Smooth muscle cell (in vitro differentiated cells): ENCODE measurements at regions not wholly inside any gene's neighbourhood (a gene's known extent, or its start where the extent isn't known, plus 50 kb on each side); places are given as distances from the start of the nearest gene placed in this dataset.
"Not testable (repeated sequence)": the region's sequence is repeated elsewhere in the genome, so short reads cannot be mapped to it uniquely, and the experiment has no call there.

Experiments used
- DNase-seq: peaks from one replicate; lab custom pipeline; 2025; ENCODE audit not compliant: unreplicated experiment; lab: John Stamatoyannopoulos, UW
- H2AFZ ChIP-seq: fragments of 200-600 bp; sonication (generic); 2 replicates; pipeline ENCODE4 v1.6.0; 2016; ENCODE audit warnings: antibody characterized with exemption, low read depth, mild to moderate bottlenecking
- H3F3A ChIP-seq: fragments of 200-600 bp; sonication (generic); 2 replicates; pipeline ENCODE4 v1.6.0; 2017; ENCODE audit warnings: antibody characterized with exemption, low read depth
- H3K27ac ChIP-seq: fragments of 200-600 bp; sonication (generic); 2 replicates; pipeline ENCODE4 v1.5.1; 2016; ENCODE audit warnings: low read depth, mild to moderate bottlenecking
- H3K27me3 ChIP-seq: fragments of 200-600 bp; sonication (generic); 2 replicates; pipeline ENCODE4 v1.6.1; 2016; ENCODE audit warnings: low read depth, mild to moderate bottlenecking
- H3K36me3 ChIP-seq: fragments of 200-600 bp; sonication (generic); 2 replicates; pipeline ENCODE4 v1.5.1; 2016; ENCODE audit warnings: low read depth
- H3K4me1 ChIP-seq: fragments of 200-600 bp; sonication (generic); 2 replicates; pipeline ENCODE4 v1.5.1; 2016; ENCODE audit warnings: low read depth
- H3K4me2 ChIP-seq: fragments of 200-600 bp; sonication (generic); 2 replicates; pipeline ENCODE4 v1.6.0; 2016; ENCODE audit warnings: mild to moderate bottlenecking
- H3K4me3 ChIP-seq: fragments of 200-600 bp; sonication (generic); 2 replicates; pipeline ENCODE4 v1.5.1; 2016; ENCODE audit warnings: mild to moderate bottlenecking
- H3K79me2 ChIP-seq: fragments of 200-600 bp; sonication (generic); 2 replicates; pipeline ENCODE4 v1.6.0; 2016; ENCODE audit warnings: low read depth, mild to moderate bottlenecking
- H3K9ac ChIP-seq: fragments of 200-600 bp; sonication (generic); 2 replicates; pipeline ENCODE4 v1.6.0; 2016; ENCODE audit warnings: low read depth
- H3K9me3 ChIP-seq: fragments of 200-600 bp; sonication (generic); replicated peaks from 2 replicates; pipeline ENCODE4 v1.5.1; 2016; ENCODE audit warnings: low read depth
- H4K20me1 ChIP-seq: fragments of 200-600 bp; sonication (generic); 2 replicates; pipeline ENCODE4 v1.6.0; 2016; ENCODE audit warnings: low read depth
- WGBS: methylation state at CpG from one replicate; pipeline ENCODE4 v1.1.7; 2016; ENCODE audit warnings: low lambda C conversion rate; 5-methylcytosine and 5-hydroxymethylcytosine counted together
- TF ChIP-seq, protein P1 (sequence below): fragments of 200-600 bp; sonication (generic); IDR thresholded peaks from 2 replicates; pipeline ENCODE4 v1.5.1; 2017; ENCODE audit warnings: borderline replicate concordance, mild to moderate bottlenecking, antibody characterized with exemption; ENCODE audit not compliant: insufficient read depth, poor library complexity, severe bottlenecking

- TF ChIP-seq, protein P1, sequence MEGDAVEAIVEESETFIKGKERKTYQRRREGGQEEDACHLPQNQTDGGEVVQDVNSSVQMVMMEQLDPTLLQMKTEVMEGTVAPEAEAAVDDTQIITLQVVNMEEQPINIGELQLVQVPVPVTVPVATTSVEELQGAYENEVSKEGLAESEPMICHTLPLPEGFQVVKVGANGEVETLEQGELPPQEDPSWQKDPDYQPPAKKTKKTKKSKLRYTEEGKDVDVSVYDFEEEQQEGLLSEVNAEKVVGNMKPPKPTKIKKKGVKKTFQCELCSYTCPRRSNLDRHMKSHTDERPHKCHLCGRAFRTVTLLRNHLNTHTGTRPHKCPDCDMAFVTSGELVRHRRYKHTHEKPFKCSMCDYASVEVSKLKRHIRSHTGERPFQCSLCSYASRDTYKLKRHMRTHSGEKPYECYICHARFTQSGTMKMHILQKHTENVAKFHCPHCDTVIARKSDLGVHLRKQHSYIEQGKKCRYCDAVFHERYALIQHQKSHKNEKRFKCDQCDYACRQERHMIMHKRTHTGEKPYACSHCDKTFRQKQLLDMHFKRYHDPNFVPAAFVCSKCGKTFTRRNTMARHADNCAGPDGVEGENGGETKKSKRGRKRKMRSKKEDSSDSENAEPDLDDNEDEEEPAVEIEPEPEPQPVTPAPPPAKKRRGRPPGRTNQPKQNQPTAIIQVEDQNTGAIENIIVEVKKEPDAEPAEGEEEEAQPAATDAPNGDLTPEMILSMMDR: no peak
- no peak overlapping the region for H3K4me2 ChIP-seq
- H3K27me3 ChIP-seq: no peaks in the 10 kb centered on the region
- WGBS: 98% methylated on average over 16 of the region's 16 CpGs
- H3K9ac ChIP-seq: no peak overlapping the region
- H4K20me1 ChIP-seq: no peaks in the 10 kb centered on the region
- H2AFZ ChIP-seq: no peak overlapping the region
- no peaks in the 10 kb centered on the region for H3K36me3 ChIP-seq
- H3K27ac ChIP-seq: no peak overlapping the region
- no peaks in the 10 kb centered on the region for H3F3A ChIP-seq
- H3K4me3 ChIP-seq: no peak overlapping the region
- H3K9me3 ChIP-seq: no peaks in the 10 kb centered on the region
- H3K79me2 ChIP-seq: no peaks in the 10 kb centered on the region
- peaks cover 10% of the 10 kb centered on the region for H3K4me1 ChIP-seq
- no peak for DNase-seq
These were observed 101.2 kb upstream of the EIF5 start for GRCh38 chr14:103232831-103233319.

GRCh38 chr14:103233328-103233727 is 100.7 kb upstream of the EIF5 start:
- DNase-seq: no peak
- H3K9me3 ChIP-seq: no peaks in the 10 kb centered on the region
- no peak overlapping the region for H3K4me2 ChIP-seq
- H4K20me1 ChIP-seq: no peaks in the 10 kb centered on the region
- no peaks in the 10 kb centered on the region for H3K27me3 ChIP-seq
- H3K79me2 ChIP-seq: no peaks in the 10 kb centered on the region
- no peak overlapping the region for H3K27ac ChIP-seq
- no peak overlapping the region for H2AFZ ChIP-seq
- H3K9ac ChIP-seq: no peak overlapping the region
- H3K4me3 ChIP-seq: no peak overlapping the region
- no peaks in the 10 kb centered on the region for H3K36me3 ChIP-seq
- TF ChIP-seq, protein P1: no peak
- WGBS: 95% methylated on average over 3 of the region's 3 CpGs
- H3K4me1 ChIP-seq: peaks cover 10% of the 10 kb centered on the region
- no peaks in the 10 kb centered on the region for H3F3A ChIP-seq

DNA sequence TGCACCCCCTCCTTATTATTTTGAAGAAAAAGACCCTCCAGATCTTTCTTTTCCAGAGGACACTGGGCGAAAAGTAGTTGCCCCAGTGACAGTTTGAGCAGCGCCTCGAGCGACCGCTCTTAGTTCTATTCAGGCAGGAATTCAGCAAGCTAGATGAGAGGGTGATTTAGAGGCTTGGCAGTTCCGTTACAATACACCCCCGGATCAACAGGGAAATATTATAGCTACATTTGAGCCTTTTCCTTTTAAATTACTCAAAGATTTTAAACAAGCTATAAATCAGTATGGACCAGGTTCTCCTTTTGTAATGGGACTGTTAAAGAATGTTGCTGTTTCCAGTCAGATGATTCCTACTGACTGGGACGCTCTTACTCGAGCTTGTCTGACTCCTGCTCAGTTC is 99.2 kb upstream of the EIF5 start:
- not testable (repeated sequence) for DNase-seq, H3K79me2 ChIP-seq, H4K20me1 ChIP-seq, H3K9ac ChIP-seq, H3F3A ChIP-seq, H3K36me3 ChIP-seq, H3K27me3 ChIP-seq, H3K9me3 ChIP-seq, H3K4me3 ChIP-seq
- Histone ChIP-seq H3K4me2 (peak overlapping the region; percentile 31), H3K4me1 (peaks cover 10% of the 10 kb centered on the region), H3K27ac (peak overlapping the region; percentile 49), H2AFZ (peak overlapping the region; percentile 74)
- WGBS: 54% methylated on average over 9 of the region's 9 CpGs

DNA sequence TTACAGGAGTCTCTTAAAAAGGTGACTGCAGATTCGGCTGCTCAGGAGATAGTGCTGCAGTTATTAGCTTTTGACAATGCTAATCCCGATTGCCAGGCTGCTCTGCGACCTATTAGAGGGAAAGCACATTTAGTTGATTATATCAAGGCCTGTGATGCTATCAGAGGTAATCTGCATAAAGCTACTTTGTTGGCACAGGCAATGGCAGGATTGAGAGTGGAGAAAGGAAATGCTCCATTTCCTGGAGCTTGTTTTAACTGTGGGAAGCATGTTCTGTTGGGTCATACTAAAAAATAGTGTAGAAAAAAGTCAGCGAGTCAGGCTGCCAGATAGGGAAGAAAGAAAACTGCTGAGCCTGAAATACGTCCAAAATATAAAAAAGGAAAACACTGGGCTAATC is 98.5 kb upstream of the EIF5 start:
- Histone ChIP-seq H2AFZ (peak overlapping the region; percentile 74), H3K4me1 (peaks cover 10% of the 10 kb centered on the region), H3K4me2 (peak overlapping the region; percentile 61), H3K27ac (peak overlapping the region; percentile 49)
- H4K20me1 ChIP-seq, H3F3A ChIP-seq, H3K9ac ChIP-seq, H3K36me3 ChIP-seq, H3K27me3 ChIP-seq, DNase-seq, H3K9me3 ChIP-seq, H3K79me2 ChIP-seq, H3K4me3 ChIP-seq: not testable (repeated sequence)
- WGBS: 24% methylated on average over 5 of the region's 5 CpGs

DNA sequence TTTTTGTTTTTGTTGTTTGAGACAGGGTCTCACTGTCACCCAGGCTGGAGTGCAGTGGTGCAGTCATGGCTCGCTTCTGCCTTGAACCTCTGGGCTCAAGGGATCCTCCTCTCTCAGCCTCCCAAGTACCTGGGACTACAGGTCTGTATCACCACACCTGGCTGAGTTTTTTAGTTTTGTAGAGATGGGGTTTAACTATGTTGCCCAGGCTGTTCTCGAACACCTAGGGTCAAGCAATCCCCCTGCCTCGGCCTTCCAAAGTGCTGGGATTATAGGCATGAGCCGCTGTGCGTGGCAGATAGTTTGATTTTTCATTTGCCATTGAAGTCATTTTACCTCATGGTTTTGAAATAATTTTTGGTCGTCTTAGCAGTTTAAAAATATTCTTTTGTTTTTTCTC is 94.3 kb upstream of the EIF5 start:
- Histone ChIP-seq H3K4me2 (no peak overlapping the region), H3K27me3 (no peaks in the 10 kb centered on the region), H4K20me1 (no peaks in the 10 kb centered on the region), H2AFZ (no peak overlapping the region), H3K27ac (no peak overlapping the region), H3K79me2 (no peaks in the 10 kb centered on the region), H3K4me1 (peaks cover 18% of the 10 kb centered on the region), H3K36me3 (no peaks in the 10 kb centered on the region), H3K9me3 (no peaks in the 10 kb centered on the region), H3F3A (no peaks in the 10 kb centered on the region), H3K9ac (no peak overlapping the region), H3K4me3 (no peak overlapping the region)
- no peak for DNase-seq
- WGBS: 90% methylated on average over 6 of the region's 6 CpGs
- TF ChIP-seq, protein P1: no peak
